ENCODE measurements at regions not wholly inside any gene's neighbourhood (a gene's known extent, or its start where the extent isn't known, plus 50 kb on each side); places are given as distances from the start of the nearest gene placed in this dataset.

DNA sequence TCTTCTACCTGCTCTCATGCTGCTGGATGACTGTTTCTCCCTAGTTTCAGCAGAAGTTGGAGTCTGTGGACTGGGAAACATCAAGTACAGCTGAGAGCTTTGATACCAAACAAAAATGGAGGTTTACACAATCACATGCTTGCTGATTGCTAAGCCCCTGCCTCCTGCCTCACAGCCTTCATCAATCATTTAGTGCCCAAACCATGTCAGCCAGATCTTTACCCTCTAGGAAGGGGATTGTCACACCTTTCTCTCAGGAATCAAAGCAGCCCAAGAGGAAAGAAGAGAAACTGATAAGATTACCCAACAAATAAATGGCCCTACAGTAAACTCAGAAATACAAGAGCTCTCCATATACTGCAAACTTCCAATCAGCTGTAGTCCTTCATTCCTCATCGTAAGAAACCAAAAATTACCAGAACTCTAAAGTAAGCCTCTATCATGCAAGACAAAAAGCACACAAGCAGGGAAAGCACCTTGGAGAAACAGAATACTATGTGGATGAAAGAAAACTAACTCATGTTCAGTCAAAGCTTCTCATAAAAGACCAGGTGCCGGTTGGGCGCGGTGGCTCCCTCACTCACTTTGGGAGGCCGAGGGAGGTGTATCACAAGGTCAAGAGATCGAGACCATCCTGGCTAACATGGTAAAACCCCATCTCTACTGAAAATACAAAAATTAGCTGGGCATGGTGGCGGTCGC, 63.6 kb upstream of the RESF1 start:
- TF ChIP-seq, protein P1, sequence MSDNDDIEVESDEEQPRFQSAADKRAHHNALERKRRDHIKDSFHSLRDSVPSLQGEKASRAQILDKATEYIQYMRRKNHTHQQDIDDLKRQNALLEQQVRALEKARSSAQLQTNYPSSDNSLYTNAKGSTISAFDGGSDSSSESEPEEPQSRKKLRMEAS (IDR thresholded peaks at IDR 0.05) = no peak
- no peak for TF ChIP-seq POLR2A (IDR thresholded peaks at IDR 0.05; ENCODE audit: low read length)
- TF ChIP-seq, protein P2, sequence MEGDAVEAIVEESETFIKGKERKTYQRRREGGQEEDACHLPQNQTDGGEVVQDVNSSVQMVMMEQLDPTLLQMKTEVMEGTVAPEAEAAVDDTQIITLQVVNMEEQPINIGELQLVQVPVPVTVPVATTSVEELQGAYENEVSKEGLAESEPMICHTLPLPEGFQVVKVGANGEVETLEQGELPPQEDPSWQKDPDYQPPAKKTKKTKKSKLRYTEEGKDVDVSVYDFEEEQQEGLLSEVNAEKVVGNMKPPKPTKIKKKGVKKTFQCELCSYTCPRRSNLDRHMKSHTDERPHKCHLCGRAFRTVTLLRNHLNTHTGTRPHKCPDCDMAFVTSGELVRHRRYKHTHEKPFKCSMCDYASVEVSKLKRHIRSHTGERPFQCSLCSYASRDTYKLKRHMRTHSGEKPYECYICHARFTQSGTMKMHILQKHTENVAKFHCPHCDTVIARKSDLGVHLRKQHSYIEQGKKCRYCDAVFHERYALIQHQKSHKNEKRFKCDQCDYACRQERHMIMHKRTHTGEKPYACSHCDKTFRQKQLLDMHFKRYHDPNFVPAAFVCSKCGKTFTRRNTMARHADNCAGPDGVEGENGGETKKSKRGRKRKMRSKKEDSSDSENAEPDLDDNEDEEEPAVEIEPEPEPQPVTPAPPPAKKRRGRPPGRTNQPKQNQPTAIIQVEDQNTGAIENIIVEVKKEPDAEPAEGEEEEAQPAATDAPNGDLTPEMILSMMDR (IDR thresholded peaks at IDR 0.05) = no peak
- no peak for TF ChIP-seq KDM1A (IDR thresholded peaks at IDR 0.05; ENCODE audit: low read depth)
- no peak for TF ChIP-seq POLR2AphosphoS2 (conservative IDR thresholded peaks at IDR 0.05; ENCODE audit: low read length)
